ENCODE measurements at regions not wholly inside any gene's neighbourhood (a gene's known extent, or its start where the extent isn't known, plus 50 kb on each side); places are given as distances from the start of the nearest gene placed in this dataset.
A peak's percentile ranks its signal among the peaks of the same experiment; 100 is the strongest.

GRCh38 chr13:30151388-30151787 is 156.0 kb downstream of the KATNAL1 start:
- TF ChIP-seq POLR2A (IDR thresholded peaks at IDR 0.05; ENCODE audit: low read depth, low read length), result no peak
- FAIRE-seq, result no peak

GRCh38 chr13:30149248-30149647 is 158.1 kb downstream of the KATNAL1 start:
- FAIRE-seq (no peak), DNase-seq (ENCODE audit: insufficient read length, low spot score) (no peak)
- no peak for TF ChIP-seq POLR2A (IDR thresholded peaks at IDR 0.05; ENCODE audit: low read depth, low read length)

More at GRCh38 chr13:30151388-30151787, 156.0 kb downstream of the KATNAL1 start:
- DNase-seq (ENCODE audit: insufficient read length, low spot score), result no peak

- FAIRE-seq (no peak), DNase-seq (ENCODE audit: insufficient read length, low spot score) (no peak)
- no peak for TF ChIP-seq POLR2A (IDR thresholded peaks at IDR 0.05; ENCODE audit: low read depth, low read length)
These were observed 158.6 kb downstream of the KATNAL1 start for GRCh38 chr13:30148786-30149185.

- TF ChIP-seq POLR2A (IDR thresholded peaks at IDR 0.05; ENCODE audit: low read depth, low read length), result no peak
- DNase-seq (ENCODE audit: insufficient read length, low spot score) (no peak), FAIRE-seq (no peak)
These were observed 159.1 kb downstream of the KATNAL1 start for GRCh38 chr13:30148171-30148754.

GRCh38 chr13:30147421-30147820 is 159.9 kb downstream of the KATNAL1 start:
- DNase-seq (ENCODE audit: insufficient read length, low spot score) (no peak), FAIRE-seq (no peak)
- TF ChIP-seq POLR2A (IDR thresholded peaks at IDR 0.05; ENCODE audit: low read depth, low read length), result no peak

GRCh38 chr13:30147015-30147414 is 160.3 kb downstream of the KATNAL1 start:
- no peak for DNase-seq (ENCODE audit: insufficient read length, low spot score)
- no peak for TF ChIP-seq POLR2A (IDR thresholded peaks at IDR 0.05; ENCODE audit: low read depth, low read length)
- FAIRE-seq, result no peak

- TF ChIP-seq POLR2A (IDR thresholded peaks at IDR 0.05; ENCODE audit: low read depth, low read length), result no peak
- FAIRE-seq, result no peak
- no peak for DNase-seq (ENCODE audit: insufficient read length, low spot score)
These were observed 161.5 kb downstream of the KATNAL1 start for GRCh38 chr13:30145709-30146367.

GRCh38 chr13:30143666-30144400 is 163.5 kb downstream of the KATNAL1 start:
- FAIRE-seq (no peak), DNase-seq (ENCODE audit: insufficient read length, low spot score) (peak; percentile 19)
- no peak for TF ChIP-seq POLR2A (IDR thresholded peaks at IDR 0.05; ENCODE audit: low read depth, low read length)

GRCh38 chr13:30142486-30143211 is 164.7 kb downstream of the KATNAL1 start:
- FAIRE-seq (no peak), DNase-seq (ENCODE audit: insufficient read length, low spot score) (peak; percentile 71)
- no peak for TF ChIP-seq POLR2A (IDR thresholded peaks at IDR 0.05; ENCODE audit: low read depth, low read length)

- FAIRE-seq (no peak), DNase-seq (ENCODE audit: insufficient read length, low spot score) (no peak)
- no peak for TF ChIP-seq POLR2A (IDR thresholded peaks at IDR 0.05; ENCODE audit: low read depth, low read length)
These were observed 165.4 kb downstream of the KATNAL1 start for GRCh38 chr13:30141775-30142485.

- no peak for TF ChIP-seq POLR2A (IDR thresholded peaks at IDR 0.05; ENCODE audit: low read depth, low read length)
- FAIRE-seq (no peak), DNase-seq (ENCODE audit: insufficient read length, low spot score) (no peak)
These were observed 166.4 kb downstream of the KATNAL1 start for GRCh38 chr13:30140973-30141372.

- no peak for DNase-seq (ENCODE audit: insufficient read length, low spot score)
- FAIRE-seq, result no peak
- TF ChIP-seq POLR2A (IDR thresholded peaks at IDR 0.05; ENCODE audit: low read depth, low read length), result no peak
These were observed 168.8 kb downstream of the KATNAL1 start for GRCh38 chr13:30138511-30138910.

GRCh38 chr13:30135868-30136267 is 171.5 kb downstream of the KATNAL1 start:
- DNase-seq (ENCODE audit: insufficient read length, low spot score), result no peak
- TF ChIP-seq POLR2A (IDR thresholded peaks at IDR 0.05; ENCODE audit: low read depth, low read length), result no peak
- FAIRE-seq, result no peak

Data from H54 (cell line).